ENCODE measurements at regions not wholly inside any gene's neighbourhood (a gene's known extent, or its start where the extent isn't known, plus 50 kb on each side); places are given as distances from the start of the nearest gene placed in this dataset.

- H3K4me3 ChIP-seq (replicated peaks; ENCODE audit: low read depth, low read length) = no peak overlapping the region
- no peak for DNase-seq (ENCODE audit: extremely low read depth, low read depth)
- no peak for TF ChIP-seq CTCF (IDR thresholded peaks at IDR 0.05; ENCODE audit: low read depth, low read length, missing control alignments)
Measured at GRCh38 chr10:104541820-104542219, 99.3 kb upstream of the SORCS3 start.

GRCh38 chr10:104546336-104546735 lies 94.8 kb upstream of the SORCS3 start:
- no peak for DNase-seq (ENCODE audit: extremely low read depth, low read depth)
- no peak overlapping the region for H3K4me3 ChIP-seq (replicated peaks; ENCODE audit: low read depth, low read length)
- TF ChIP-seq CTCF (IDR thresholded peaks at IDR 0.05; ENCODE audit: low read depth, low read length, missing control alignments) = no peak

GRCh38 chr10:104546756-104547155 lies 94.3 kb upstream of the SORCS3 start:
- DNase-seq (ENCODE audit: extremely low read depth, low read depth) = no peak

GRCh38 chr10:104548090-104548489 lies 93.0 kb upstream of the SORCS3 start:
- DNase-seq (ENCODE audit: extremely low read depth, low read depth) = no peak
- no peak for TF ChIP-seq CTCF (IDR thresholded peaks at IDR 0.05; ENCODE audit: low read depth, low read length, missing control alignments)
- H3K4me3 ChIP-seq (replicated peaks; ENCODE audit: low read depth, low read length) = no peak overlapping the region

More at GRCh38 chr10:104546756-104547155, 94.3 kb upstream of the SORCS3 start:
- no peak for TF ChIP-seq CTCF (IDR thresholded peaks at IDR 0.05; ENCODE audit: low read depth, low read length, missing control alignments)
- H3K4me3 ChIP-seq (replicated peaks; ENCODE audit: low read depth, low read length) = no peak overlapping the region

- TF ChIP-seq CTCF (IDR thresholded peaks at IDR 0.05; ENCODE audit: low read depth, low read length, missing control alignments) = no peak
- no peak overlapping the region for H3K4me3 ChIP-seq (replicated peaks; ENCODE audit: low read depth, low read length)
- no peak for DNase-seq (ENCODE audit: extremely low read depth, low read depth)
Measured at GRCh38 chr10:104556831-104557230, 84.3 kb upstream of the SORCS3 start.

GRCh38 chr10:104557966-104558365 lies 83.1 kb upstream of the SORCS3 start:
- no peak for TF ChIP-seq CTCF (IDR thresholded peaks at IDR 0.05; ENCODE audit: low read depth, low read length, missing control alignments)
- no peak overlapping the region for H3K4me3 ChIP-seq (replicated peaks; ENCODE audit: low read depth, low read length)
- DNase-seq (ENCODE audit: extremely low read depth, low read depth) = no peak

GRCh38 chr10:104559935-104560334 lies 81.2 kb upstream of the SORCS3 start:
- no peak for DNase-seq (ENCODE audit: extremely low read depth, low read depth)
- no peak for TF ChIP-seq CTCF (IDR thresholded peaks at IDR 0.05; ENCODE audit: low read depth, low read length, missing control alignments)
- H3K4me3 ChIP-seq (replicated peaks; ENCODE audit: low read depth, low read length) = no peak overlapping the region
